Neural progenitor cell (in vitro differentiated cells): ENCODE measurements at regions not wholly inside any gene's neighbourhood (a gene's known extent, or its start where the extent isn't known, plus 50 kb on each side); places are given as distances from the start of the nearest gene placed in this dataset.

ENCODE experiments used
- EZH2 ChIP-seq: fragments of 200-600 bp; sonication (generic); IDR thresholded peaks from 2 replicates; pipeline ENCODE4 v1.6.1; 2017; ENCODE audit warnings: antibody characterized with exemption, mild to moderate bottlenecking, moderate library complexity
- TF ChIP-seq, protein P1 (sequence below): fragments of 200-600 bp; sonication (generic); IDR thresholded peaks from 2 replicates; pipeline ENCODE4 v1.5.1; 2017; ENCODE audit warnings: antibody characterized with exemption, mild to moderate bottlenecking

DNA sequence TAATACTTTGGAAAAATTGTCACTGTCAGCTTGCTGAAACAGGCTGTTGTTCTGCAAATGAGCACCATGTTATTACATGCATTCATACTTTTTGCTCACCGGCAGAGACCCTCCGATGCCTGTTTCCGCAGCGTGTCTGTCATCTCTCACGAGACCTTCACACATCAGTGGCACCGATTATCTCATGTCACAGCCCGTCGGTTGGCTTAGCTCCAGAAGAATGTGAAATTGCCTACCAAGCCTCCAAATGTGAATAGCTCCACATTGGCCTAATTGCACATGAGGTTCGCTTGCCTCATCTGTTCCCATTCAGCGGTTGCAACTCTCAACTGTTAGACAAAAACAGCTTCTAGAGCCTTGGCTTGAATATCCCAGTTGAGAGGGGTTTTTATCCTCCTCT is 233.0 kb downstream of the ACTR3 start:
- no peak for TF ChIP-seq EZH2
- TF ChIP-seq, protein P1, sequence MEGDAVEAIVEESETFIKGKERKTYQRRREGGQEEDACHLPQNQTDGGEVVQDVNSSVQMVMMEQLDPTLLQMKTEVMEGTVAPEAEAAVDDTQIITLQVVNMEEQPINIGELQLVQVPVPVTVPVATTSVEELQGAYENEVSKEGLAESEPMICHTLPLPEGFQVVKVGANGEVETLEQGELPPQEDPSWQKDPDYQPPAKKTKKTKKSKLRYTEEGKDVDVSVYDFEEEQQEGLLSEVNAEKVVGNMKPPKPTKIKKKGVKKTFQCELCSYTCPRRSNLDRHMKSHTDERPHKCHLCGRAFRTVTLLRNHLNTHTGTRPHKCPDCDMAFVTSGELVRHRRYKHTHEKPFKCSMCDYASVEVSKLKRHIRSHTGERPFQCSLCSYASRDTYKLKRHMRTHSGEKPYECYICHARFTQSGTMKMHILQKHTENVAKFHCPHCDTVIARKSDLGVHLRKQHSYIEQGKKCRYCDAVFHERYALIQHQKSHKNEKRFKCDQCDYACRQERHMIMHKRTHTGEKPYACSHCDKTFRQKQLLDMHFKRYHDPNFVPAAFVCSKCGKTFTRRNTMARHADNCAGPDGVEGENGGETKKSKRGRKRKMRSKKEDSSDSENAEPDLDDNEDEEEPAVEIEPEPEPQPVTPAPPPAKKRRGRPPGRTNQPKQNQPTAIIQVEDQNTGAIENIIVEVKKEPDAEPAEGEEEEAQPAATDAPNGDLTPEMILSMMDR: no peak
